ENCODE measurements at regions not wholly inside any gene's neighbourhood (a gene's known extent, or its start where the extent isn't known, plus 50 kb on each side); places are given as distances from the start of the nearest gene placed in this dataset.

DNA sequence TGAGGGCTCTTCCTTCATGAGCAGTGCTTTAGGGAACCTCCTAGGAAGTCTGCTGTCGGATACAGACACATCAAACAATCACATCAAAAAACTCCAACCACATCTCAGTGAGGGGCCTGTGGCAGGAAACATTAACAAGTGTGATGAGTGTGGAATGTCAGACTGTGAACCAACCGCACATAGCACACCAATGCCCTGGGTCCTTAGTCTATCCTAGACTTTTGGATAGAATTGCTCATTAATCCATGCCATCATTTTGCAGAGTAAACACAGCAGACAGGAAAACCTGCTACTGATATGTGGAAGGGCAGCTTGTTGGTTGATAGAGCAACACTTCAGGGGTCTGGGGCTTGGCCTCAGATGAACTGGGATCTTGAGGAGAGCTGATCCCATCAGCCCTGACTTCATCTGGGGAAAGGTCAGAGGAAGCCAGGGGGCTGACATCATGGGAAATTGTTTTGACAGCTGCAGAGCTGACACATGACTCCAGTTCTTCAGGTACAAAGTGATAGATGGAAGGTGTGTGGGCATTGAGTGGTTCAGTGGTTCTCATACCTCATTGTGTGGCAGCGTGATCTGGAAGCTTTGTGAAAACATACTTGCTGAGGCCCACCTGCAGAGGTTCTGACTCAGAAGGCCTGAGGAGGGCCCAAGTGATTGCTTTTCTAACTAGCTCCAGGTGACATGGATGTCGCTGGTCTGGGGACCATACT lies 193.3 kb downstream of the DIRAS2 start:
- DNase-seq (ENCODE audit: low read depth, low spot score) (no peak), ATAC-seq (no peak)
- H3K9me2 ChIP-seq (ENCODE audit: insufficient read depth) = no peaks in the 10 kb centered on the region
- no peak overlapping the region for H3K27ac ChIP-seq (ENCODE audit: low read depth, low read length)
- TF ChIP-seq, protein P1, sequence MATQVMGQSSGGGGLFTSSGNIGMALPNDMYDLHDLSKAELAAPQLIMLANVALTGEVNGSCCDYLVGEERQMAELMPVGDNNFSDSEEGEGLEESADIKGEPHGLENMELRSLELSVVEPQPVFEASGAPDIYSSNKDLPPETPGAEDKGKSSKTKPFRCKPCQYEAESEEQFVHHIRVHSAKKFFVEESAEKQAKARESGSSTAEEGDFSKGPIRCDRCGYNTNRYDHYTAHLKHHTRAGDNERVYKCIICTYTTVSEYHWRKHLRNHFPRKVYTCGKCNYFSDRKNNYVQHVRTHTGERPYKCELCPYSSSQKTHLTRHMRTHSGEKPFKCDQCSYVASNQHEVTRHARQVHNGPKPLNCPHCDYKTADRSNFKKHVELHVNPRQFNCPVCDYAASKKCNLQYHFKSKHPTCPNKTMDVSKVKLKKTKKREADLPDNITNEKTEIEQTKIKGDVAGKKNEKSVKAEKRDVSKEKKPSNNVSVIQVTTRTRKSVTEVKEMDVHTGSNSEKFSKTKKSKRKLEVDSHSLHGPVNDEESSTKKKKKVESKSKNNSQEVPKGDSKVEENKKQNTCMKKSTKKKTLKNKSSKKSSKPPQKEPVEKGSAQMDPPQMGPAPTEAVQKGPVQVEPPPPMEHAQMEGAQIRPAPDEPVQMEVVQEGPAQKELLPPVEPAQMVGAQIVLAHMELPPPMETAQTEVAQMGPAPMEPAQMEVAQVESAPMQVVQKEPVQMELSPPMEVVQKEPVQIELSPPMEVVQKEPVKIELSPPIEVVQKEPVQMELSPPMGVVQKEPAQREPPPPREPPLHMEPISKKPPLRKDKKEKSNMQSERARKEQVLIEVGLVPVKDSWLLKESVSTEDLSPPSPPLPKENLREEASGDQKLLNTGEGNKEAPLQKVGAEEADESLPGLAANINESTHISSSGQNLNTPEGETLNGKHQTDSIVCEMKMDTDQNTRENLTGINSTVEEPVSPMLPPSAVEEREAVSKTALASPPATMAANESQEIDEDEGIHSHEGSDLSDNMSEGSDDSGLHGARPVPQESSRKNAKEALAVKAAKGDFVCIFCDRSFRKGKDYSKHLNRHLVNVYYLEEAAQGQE (IDR thresholded peaks at IDR 0.05; ENCODE audit: low read depth) = no peak
- TF ChIP-seq MAX (IDR thresholded peaks at IDR 0.05) (no peak), RAD21 (IDR thresholded peaks at IDR 0.05; ENCODE audit: low read depth) (no peak), SRF (IDR thresholded peaks at IDR 0.05; ENCODE audit: low read depth) (no peak), FOSL1 (IDR thresholded peaks at IDR 0.05; ENCODE audit: low read depth) (no peak), ATF3 (IDR thresholded peaks at IDR 0.05) (no peak), ELF1 (IDR thresholded peaks at IDR 0.05; ENCODE audit: borderline replicate concordance, low read depth) (no peak), EZH2phosphoT487 (IDR thresholded peaks at IDR 0.05; ENCODE audit: borderline replicate concordance) (no peak), YY1 (IDR thresholded peaks at IDR 0.05; ENCODE audit: extremely low read depth, insufficient replicate concordance, low read depth, low read length) (no peak), EGR1 (IDR thresholded peaks at IDR 0.05; ENCODE audit: low read depth) (no peak), POLR2A (IDR thresholded peaks at IDR 0.05; ENCODE audit: borderline replicate concordance, extremely low read depth, insufficient read depth, insufficient read length) (no peak), SIN3A (IDR thresholded peaks at IDR 0.05; ENCODE audit: low read depth) (no peak), ZFX (IDR thresholded peaks at IDR 0.05) (no peak), CEBPB (IDR thresholded peaks at IDR 0.05; ENCODE audit: low read depth) (no peak), CBX3 (IDR thresholded peaks at IDR 0.05; ENCODE audit: low read depth) (no peak)
- TF ChIP-seq, protein P2, sequence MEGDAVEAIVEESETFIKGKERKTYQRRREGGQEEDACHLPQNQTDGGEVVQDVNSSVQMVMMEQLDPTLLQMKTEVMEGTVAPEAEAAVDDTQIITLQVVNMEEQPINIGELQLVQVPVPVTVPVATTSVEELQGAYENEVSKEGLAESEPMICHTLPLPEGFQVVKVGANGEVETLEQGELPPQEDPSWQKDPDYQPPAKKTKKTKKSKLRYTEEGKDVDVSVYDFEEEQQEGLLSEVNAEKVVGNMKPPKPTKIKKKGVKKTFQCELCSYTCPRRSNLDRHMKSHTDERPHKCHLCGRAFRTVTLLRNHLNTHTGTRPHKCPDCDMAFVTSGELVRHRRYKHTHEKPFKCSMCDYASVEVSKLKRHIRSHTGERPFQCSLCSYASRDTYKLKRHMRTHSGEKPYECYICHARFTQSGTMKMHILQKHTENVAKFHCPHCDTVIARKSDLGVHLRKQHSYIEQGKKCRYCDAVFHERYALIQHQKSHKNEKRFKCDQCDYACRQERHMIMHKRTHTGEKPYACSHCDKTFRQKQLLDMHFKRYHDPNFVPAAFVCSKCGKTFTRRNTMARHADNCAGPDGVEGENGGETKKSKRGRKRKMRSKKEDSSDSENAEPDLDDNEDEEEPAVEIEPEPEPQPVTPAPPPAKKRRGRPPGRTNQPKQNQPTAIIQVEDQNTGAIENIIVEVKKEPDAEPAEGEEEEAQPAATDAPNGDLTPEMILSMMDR (IDR thresholded peaks at IDR 0.05 in 2 of 3, conservative IDR thresholded peaks at IDR 0.05 in 1 of 3; ENCODE audit: borderline replicate concordance in 1 of 3, insufficient read depth in 1 of 3, low read depth in 2 of 3, low read length in 2 of 3) = no peak
- RAD21 ChIA-PET (ENCODE audit: low non-redundant PET in 1 of 2, low total read pairs in 2 of 2, uncharacterized antibody in 2 of 2, unreplicated experiment in 2 of 2) = no interaction called here
- H4K20me1 ChIP-seq (ENCODE audit: insufficient read depth) = no peaks in the 10 kb centered on the region
- H2AFZ ChIP-seq (ENCODE audit: low read depth, low read length, poor library complexity, severe bottlenecking) = no peak overlapping the region
- H3K4me1 ChIP-seq (ENCODE audit: control insufficient read depth in 1 of 2, insufficient read depth in 2 of 2, low read length in 2 of 2) = no peaks in the 10 kb centered on the region
- BruUV-seq (replicated peaks) = no TSS peak
- H3K27me3 ChIP-seq (ENCODE audit: insufficient read depth, low read length) = peaks cover 34% of the 10 kb centered on the region; the same call in 1 of the 2 replicates
- no peaks in the 10 kb centered on the region for H3K79me2 ChIP-seq (ENCODE audit: insufficient read depth, low read length)
- H3K9me3 ChIP-seq (ENCODE audit: control insufficient read depth in 1 of 2, insufficient read depth in 1 of 2, low read depth in 1 of 2, low read length in 2 of 2) = no peaks in the 10 kb centered on the region
- no peak overlapping the region for H3K9ac ChIP-seq (ENCODE audit: low read length)
- H3K4me3 ChIP-seq (replicated peaks in 1 of 2; ENCODE audit: low read depth in 1 of 2, low read length in 2 of 2) = no peak overlapping the region
- H3K36me3 ChIP-seq (ENCODE audit: control insufficient read depth in 1 of 2, insufficient read depth in 2 of 2, low read length in 2 of 2) = no peaks in the 10 kb centered on the region
- H3K4me2 ChIP-seq (ENCODE audit: low read length) = no peak overlapping the region
- POLR2A ChIA-PET = no interaction called here
- intact Hi-C loops (cut with micrococcal nuclease) = no loop called here
- CTCF ChIA-PET = no interaction called here
